ENCODE measurements at regions not wholly inside any gene's neighbourhood (a gene's known extent, or its start where the extent isn't known, plus 50 kb on each side); places are given as distances from the start of the nearest gene placed in this dataset.
"Not testable (repeated sequence)": the region's sequence is repeated elsewhere in the genome, so short reads cannot be mapped to it uniquely, and the experiment has no call there.

GRCh38 chr16:55999683-56000082 lies 124.5 kb upstream of the CES5A start:
- H3K4me1 ChIP-seq (ENCODE audit: low read depth): no peaks in the 10 kb centered on the region
- peaks cover 8% of the 10 kb centered on the region for H3K9me3 ChIP-seq
- DNase-seq (no peak), ATAC-seq (no peak)
- H3K36me3 ChIP-seq (ENCODE audit: low read depth): no peaks in the 10 kb centered on the region
- no peak for TF ChIP-seq CTCF (IDR thresholded peaks at IDR 0.05)
- intact Hi-C loops (cut with DNase I, micrococcal nuclease): no loop called here
- no peak overlapping the region for H3K4me3 ChIP-seq

GRCh38 chr16:55993088-55993487 lies 117.9 kb upstream of the CES5A start:
- TF ChIP-seq CTCF (IDR thresholded peaks at IDR 0.05): no peak
- Histone ChIP-seq H3K4me1 (ENCODE audit: low read depth) (no peaks in the 10 kb centered on the region), H3K4me3 (no peak overlapping the region), H3K36me3 (ENCODE audit: low read depth) (no peaks in the 10 kb centered on the region), H3K9me3 (no peaks in the 10 kb centered on the region)
- no peak for DNase-seq
- ATAC-seq: no peak
- intact Hi-C loops (cut with DNase I, micrococcal nuclease): no loop called here

- TF ChIP-seq CTCF (IDR thresholded peaks at IDR 0.05): no peak
- ATAC-seq (no peak), DNase-seq (no peak)
- Histone ChIP-seq H3K4me3 (no peak overlapping the region), H3K9me3 (no peaks in the 10 kb centered on the region), H3K36me3 (ENCODE audit: low read depth) (no peaks in the 10 kb centered on the region), H3K4me1 (ENCODE audit: low read depth) (no peaks in the 10 kb centered on the region)
- intact Hi-C loops (cut with DNase I, micrococcal nuclease): no loop called here
Measured at GRCh38 chr16:55992551-55992950, 117.4 kb upstream of the CES5A start.

DNA sequence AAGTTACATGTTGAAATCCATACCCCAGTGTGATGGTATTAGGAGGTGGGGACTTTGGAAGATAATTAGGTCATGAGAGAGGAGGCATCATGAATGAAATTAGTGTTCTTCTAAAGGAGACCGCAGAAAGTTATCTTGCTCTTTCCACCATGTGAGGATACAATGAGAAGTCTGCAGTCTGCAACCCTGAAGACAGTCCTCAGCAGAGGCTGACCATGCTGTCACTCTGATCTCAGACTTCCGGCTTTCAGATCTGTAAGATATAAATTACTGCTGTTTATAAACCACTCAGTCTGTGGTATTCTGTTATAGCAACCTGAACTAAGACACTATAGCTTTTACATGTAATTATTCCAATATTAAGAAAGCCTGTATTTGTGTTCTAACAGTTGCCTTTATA lies 116.7 kb upstream of the CES5A start:
- Histone ChIP-seq H3K36me3 (ENCODE audit: low read depth) (no peaks in the 10 kb centered on the region), H3K9me3 (no peaks in the 10 kb centered on the region), H3K4me3 (no peak overlapping the region), H3K4me1 (ENCODE audit: low read depth) (no peaks in the 10 kb centered on the region)
- no peak for DNase-seq
- ATAC-seq: no peak
- no peak for TF ChIP-seq CTCF (IDR thresholded peaks at IDR 0.05)
- intact Hi-C loops (cut with DNase I, micrococcal nuclease): no loop called here

- ATAC-seq: no peak
- H3K4me1 ChIP-seq (ENCODE audit: low read depth): no peaks in the 10 kb centered on the region
- DNase-seq: no peak
- no peaks in the 10 kb centered on the region for H3K9me3 ChIP-seq
- no peaks in the 10 kb centered on the region for H3K36me3 ChIP-seq (ENCODE audit: low read depth)
- H3K4me3 ChIP-seq: no peak overlapping the region
- intact Hi-C loops (cut with DNase I, micrococcal nuclease): no loop called here
- TF ChIP-seq CTCF (IDR thresholded peaks at IDR 0.05): no peak
Measured at GRCh38 chr16:55989569-55989907, 114.4 kb upstream of the CES5A start.

- H3K9me3 ChIP-seq; H3K4me3 ChIP-seq; H3K4me1 ChIP-seq (ENCODE audit: low read depth); DNase-seq; intact Hi-C loops (cut with DNase I, micrococcal nuclease); H3K36me3 ChIP-seq (ENCODE audit: low read depth); ATAC-seq: not testable (repeated sequence)
Measured at GRCh38 chr16:55988850-55989568, 113.8 kb upstream of the CES5A start.
